Amygdala (tissue), 56 donors: ENCODE measurements at regions not wholly inside any gene's neighbourhood (a gene's known extent, or its start where the extent isn't known, plus 50 kb on each side); places are given as distances from the start of the nearest gene placed in this dataset.

Experiments used
- DNase-seq, 56 donors: peaks; one replicate each; lab custom pipeline; 2025; lab: John Stamatoyannopoulos, UW

DNA sequence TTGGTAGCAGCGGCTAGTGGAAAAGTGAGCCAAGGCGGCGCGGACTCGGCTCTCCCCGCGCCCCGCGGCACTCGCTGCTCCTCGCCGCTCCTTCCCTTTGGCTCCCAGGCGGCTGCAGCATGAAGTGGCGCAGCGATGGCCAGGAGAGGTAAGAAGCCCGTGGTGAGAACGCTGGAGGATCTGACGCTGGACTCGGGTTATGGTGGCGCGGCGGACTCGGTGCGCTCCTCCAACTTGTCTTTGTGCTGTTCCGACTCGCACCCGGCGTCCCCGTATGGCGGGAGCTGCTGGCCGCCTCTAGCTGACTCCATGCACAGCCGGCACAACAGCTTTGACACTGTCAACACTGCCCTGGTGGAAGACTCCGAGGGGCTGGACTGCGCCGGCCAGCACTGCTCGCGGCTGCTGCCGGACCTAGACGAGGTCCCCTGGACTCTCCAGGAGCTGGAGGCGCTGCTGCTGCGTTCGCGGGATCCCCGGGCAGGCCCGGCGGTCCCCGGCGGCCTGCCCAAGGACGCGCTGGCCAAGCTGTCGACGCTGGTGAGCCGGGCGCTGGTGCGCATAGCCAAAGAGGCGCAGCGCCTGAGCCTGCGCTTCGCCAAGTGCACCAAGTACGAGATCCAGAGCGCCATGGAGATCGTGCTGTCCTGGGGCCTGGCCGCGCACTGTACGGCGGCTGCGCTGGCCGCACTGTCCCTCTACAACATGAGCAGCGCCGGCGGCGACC lies 225.6 kb upstream of the CRY1 start:
- DNase-seq: peak in 2 of 56 donors; percentile 2 to 20

DNA sequence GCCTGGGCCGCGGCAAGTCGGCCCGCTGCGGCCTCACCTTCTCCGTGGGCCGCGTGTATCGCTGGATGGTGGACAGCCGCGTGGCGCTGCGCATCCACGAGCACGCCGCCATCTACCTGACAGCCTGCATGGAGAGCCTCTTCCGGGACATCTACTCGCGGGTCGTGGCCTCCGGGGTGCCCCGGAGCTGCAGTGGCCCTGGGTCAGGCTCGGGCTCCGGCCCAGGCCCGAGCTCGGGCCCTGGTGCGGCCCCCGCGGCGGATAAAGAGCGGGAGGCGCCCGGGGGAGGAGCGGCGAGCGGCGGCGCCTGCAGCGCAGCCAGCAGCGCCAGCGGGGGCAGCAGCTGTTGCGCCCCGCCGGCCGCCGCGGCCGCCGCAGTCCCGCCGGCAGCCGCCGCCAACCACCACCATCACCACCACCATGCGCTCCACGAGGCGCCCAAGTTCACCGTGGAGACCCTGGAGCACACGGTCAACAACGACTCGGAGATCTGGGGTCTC lies 226.2 kb upstream of the CRY1 start:
- DNase-seq: no peak

DNA sequence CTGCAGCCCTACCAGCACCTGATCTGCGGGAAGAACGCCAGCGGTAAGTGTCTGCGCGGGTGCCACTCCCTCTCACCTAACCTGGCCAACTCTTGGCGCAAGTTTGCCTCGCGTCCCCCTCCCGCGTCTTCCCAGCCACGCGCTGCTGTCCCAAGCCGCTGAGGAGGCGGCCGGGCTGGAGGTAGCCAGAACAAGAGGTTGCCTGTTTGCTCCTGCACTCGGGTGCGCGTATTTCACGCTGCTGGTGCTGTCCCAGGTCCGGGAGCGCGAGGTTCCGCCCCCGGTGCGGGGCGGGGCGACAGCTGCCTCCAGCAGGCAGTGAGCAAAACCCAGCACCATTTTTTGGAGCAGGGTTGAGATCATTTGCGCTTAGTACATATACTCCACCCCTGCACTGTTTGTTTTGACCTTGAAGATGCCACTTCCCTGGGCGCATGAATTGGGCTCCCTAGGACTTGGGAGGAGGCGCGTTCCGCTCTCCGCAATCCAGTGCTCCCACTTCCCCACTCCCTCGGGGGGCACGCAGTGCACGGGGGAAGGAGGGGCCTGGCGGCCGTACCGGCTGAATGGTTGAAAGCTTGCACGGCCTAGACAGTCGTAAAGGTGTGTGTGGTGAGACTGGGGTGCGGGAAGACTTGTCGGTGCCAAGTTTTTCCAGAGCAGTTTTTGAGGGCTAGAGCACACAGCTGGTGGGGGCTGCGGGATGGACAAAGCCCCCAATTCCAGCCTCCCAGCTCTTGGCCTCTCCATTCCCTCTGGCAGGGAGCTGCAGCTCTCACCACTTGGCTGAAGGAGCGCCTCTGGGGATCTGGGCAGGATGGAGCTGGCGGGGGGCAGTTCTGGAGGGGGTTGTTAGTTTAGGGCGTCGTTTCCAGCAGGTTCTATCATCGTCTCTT lies 226.9 kb upstream of the CRY1 start:
- peak in 1 of 56 donors; percentile 1 for DNase-seq

DNA sequence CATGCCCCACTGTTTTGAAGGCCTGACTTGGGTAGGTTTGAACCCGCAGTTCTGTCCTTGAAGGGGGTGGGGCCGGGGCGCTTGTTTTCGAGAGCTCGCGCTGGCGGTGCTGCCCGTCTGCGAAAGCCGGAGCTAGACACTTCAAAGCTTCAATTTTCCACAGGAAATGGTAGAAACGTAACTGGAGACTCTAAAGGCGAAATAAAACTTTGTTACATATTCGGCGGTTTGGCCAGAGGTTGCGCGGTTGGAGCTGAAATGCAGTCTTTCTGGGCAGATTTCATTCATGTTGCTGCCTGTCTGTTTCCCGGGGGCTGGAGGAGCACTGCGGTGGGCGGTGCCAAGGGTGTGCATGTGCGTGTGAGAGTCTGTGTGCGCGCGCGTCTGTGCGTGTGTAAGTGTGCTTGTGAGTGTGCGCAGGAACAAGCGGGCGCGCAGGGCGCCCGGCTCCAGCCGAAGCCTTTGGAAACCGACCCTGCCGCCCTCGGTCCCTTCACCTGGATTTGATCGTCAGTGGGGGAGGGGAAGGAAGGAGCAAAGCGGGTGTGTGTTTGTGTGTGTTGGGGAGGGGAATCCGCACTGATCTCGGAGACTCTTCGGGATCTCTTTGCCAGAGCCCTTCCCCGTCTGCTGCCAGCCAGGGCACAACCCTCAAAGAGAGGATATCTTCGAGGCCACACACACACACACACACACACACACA lies 227.7 kb upstream of the CRY1 start:
- peak in 4 of 56 donors; percentile 1 to 10 (median 6) for DNase-seq

DNA sequence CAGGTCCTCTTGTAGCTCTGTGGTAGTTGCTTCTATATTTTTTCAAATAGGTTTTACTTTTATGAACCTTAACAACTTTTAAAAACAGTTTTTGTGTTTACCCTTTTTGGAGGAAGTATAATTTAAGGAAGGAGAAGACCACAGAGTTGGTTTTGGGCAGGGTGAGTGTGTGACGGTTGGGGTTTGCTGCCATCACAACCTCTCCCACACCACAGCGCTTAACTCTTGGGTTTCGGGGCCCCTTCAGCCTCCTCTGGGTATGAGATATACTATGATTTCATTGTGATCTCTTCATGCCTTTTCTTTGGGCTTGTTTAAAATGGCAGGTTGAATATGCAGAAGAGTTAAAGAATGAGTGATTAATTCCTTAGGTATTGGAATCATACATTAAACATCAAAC lies 228.7 kb upstream of the CRY1 start:
- DNase-seq: no peak

DNA sequence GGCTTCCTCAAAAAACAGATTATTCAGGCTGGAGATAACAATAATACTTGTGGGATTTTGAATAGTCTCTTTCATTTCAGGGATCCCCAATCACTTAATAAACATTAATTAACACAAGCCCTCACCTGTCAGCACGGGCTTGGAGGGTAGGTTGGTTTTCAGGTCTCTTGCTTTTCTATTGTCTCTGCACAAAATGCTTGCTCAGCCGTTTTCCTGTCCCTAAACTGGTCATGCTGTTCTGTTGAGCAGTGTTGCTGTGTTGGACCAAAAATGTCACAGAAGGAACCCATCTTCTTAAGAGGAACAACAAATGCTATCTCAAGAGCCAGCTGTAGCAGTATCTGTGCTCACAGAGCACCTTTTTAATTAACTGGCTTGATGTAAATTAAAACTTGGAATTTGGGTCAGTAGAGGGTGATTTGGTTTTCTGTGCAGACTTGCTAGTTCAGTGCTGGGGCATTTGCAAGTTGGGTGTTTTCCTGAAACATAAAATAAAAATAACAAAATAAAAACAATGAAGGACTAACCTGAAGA lies 231.8 kb upstream of the CRY1 start:
- no peak for DNase-seq

DNA sequence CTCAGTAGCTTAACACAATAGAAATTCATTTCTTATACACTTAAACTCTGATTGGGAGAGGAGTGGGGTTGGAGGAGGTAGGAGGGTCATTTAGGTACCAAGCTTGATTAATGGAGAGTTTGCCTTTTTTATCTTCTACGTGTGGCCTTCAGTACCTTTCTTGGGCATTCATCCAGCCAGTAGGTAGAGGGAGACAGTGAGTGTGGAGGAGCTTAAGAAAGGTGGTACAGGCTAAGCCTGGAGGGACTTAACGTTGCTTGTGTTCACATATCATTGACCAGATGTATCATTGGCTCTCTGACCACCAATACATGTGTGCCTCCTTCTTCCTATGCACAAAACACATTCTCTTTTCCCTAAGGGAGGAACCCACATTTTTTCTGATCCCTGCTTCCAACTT lies 232.9 kb upstream of the CRY1 start:
- no peak for DNase-seq

DNA sequence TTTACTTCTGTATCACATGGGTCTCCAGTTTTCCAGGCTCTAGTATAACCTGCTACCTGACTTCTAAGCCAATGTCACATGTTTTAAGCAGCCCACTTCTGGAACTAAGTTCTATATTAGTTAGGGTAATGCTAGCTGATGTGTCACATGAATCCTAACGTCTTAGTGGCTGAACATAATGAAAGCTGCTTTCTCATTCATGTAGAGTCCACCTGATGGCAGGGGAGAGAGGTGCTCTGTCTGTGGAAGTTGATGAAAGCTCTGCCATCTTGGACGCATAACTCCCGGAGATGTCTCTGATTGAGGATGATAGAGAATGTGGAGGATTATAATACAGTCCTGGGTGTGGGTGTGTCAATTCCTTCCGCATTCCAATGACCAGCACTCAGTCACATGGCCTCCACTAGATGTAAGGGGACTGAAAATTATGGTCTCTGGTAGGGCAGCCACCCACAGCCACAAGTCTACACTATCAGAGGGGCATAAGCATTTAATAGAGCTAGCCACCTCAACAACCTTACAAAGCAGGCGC lies 234.4 kb upstream of the CRY1 start:
- no peak for DNase-seq

DNA sequence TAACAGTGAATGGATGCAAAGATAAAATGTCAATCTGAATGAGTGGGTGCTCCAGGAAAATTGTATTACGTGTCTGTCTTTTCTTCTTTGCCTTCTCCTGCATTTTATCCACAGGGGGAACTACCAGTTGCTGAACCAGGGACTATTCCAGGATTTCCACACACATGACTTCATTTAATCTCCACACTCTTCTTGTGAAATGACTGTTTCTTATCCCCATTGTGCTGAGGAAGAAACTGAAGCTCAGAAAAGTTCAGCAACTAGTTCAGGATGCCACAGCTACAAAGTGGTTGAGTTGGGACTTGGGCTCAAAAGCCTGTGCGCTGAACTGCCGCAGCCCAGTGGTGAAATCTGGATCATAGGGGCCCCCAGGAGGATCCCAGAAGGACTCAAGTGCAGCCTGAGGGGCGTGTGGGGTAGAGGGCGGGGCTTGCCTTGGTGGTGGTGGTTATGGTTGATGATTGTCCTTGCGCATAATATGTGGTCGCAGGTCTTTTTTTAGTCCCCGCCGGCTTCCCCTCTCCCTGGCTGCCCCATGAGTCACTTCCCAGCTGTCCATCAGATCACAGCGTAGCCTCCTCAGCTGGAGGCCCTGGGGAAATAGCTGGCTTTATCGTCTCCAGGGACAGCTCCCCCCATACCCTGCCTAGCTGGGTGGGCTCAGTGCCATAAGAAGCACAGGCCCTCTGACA lies 235.2 kb upstream of the CRY1 start:
- DNase-seq: no peak

DNA sequence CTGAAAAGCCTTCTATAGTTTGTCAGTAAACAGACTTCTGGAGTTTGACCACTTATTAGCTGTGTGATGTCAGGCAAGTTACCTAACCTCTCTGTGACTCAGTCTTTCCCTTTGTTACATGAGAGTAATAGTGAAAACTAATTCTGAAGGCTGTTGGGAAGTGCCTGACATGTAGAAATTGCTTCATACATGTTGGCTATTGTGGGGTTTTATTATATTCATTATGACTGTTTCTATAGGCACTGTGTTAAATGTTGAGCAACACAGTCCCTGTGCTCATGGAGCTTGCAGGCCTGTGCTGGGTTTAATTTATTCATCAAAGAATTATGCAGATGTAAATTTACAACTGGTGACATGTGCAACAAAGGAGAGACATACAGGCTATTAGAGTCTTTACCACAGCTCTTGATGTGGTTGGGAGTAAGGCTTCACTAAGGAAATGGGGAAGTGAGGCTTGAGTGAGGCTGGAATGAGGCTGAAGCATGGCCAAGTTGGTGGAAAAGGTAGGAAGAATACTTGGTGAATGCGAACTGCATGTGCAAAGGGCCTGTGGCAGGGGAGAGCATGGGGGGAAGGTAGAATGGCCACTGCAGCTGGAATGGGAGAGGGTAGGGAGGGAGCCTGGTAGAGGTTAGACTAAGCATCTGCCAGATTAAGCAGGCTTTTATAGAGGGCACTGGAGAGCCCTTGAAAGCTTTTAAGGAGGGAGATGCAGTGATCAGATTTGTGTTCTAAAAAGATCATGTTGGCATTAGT lies 236.4 kb upstream of the CRY1 start:
- DNase-seq: no peak

DNA sequence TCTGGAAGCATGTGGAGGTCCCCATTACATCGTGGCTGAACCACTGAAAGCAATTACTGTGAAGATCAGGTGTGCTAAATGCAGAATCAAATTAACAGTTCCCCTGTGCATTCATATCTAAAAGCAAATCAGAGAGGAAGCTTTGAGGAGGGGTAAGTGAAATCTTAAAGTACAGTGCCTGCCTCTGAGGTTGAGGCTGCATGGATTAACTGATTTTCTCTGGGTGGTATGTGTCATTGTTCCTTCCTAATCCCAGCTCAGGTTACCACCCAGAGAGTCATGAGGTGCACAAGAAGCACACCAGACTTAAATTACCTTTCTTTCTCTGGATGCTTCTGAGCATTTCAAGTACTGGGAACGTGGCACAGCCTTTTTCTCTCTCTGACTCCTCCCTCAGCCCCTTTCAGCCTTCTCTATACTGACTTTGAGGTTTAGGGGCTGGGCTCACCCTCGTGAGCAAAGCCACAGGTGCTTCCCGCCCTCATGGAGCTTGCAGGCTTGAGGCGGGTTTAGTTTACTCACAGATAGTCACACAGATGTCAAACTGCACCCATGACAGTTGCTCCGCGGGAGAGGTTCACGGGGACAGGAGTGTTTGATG lies 237.6 kb upstream of the CRY1 start:
- DNase-seq: no peak

DNA sequence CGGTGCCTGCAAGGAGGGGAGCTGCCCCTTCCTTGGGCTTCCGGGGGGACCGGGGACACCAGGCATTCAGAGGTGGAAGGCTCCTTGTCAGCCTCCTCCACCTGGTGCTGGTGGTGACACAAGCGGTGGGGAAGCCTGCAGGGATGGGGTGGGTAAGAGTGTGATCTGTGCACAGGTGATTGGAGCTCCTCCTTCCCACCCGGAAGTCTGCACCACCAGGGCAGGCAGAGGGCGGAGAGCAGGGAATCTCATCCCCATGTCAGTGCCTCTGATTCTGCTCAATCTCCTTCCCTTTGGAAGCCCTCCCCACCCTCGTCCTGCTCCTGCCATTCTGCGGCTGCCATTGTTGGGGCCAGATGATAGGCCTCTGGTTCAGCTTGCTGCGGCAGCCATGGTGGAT lies 238.1 kb upstream of the CRY1 start:
- DNase-seq: no peak

DNA sequence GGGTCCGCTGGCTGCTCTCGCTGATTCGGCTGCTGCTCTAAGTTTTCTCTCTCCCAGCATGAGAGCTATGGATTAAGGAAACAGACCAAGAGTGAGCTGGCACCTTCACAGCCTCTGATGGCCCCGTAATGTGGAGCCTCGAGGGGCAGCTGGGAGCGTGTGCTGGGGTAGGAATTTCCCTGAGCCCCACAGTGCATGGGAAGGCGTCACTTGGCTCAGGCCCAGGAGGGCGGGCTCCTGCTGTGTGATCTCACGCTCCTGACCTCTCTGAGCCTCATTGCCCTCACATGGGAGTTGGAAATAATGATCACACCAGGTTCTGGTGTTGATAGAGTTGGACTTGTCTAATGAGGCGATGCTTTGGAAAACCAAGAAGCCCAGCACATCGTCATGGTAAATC lies 238.6 kb upstream of the CRY1 start:
- no peak for DNase-seq

DNA sequence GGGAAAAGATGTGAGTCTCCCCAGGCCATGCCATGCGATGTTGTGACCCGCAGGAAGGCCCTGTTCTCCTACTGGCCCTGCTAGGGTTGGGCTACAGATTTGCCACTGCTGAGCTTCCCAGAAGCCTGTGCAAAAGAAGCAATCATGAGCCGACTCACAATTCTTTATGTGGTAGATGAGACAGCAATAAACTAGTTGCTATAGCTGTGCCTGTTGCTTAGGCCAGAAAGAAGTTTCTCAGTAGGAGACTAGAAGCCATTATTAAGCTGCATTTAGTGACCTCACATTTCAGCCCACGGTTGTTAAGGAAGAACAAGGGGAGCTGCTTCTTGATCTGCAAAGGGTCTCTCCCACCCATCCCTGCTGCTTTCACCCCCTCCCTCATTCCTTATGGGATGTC lies 239.4 kb upstream of the CRY1 start:
- DNase-seq: no peak

DNA sequence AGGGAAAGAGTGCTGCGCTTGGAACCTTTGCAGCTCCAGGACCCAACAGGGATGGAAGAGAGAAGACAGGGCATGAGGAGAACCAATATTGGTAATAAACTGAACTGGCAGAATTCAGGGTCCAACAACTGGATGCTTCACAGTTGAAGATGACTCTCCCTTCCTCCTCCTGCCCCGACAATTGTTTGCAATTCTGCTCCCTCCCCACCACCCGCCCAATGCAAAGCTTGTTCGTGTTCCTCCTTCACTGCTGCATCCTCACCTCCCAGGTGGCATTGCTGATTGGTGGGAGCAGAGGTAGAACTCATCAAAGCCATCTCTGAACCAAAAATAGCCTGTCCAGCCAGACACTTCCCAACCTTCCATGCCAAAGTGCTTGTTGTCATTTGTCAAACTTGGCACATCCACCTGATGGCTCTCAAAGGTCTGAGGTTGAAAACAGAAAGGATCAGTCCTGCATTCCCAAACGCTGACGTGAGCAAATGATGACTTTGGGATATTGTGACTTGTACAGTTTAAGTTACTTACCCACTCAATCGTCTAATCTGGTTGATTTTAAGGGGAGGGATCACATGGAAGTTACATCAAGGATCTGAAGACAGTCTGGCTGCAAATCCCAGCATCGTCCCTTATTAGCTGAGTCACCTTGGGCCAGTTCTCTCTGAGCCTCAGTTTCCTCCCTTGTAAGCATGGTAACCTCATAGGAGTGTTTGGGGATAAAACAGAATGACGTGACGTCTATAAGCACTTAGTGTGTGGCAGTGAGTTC lies 242.6 kb upstream of the CRY1 start:
- DNase-seq: no peak

DNA sequence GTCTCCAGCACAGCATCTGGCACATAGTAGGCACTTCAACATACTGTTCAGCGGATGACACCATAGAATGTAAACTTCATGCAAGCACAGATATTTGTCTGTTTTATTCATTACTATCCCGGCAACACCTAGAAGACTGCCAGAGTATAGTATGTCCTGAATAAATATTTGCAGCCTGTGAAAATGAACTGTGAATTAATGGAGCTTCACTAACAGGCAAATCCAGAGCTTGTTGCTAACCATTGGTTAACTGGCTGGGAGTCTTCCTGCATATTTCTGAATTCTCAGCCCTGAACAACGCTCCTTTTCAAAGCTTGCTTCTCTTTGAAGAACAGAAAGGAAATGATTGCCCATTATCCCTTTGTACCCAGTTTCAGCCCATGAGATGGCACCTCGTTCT lies 243.3 kb upstream of the CRY1 start:
- no peak for DNase-seq

DNA sequence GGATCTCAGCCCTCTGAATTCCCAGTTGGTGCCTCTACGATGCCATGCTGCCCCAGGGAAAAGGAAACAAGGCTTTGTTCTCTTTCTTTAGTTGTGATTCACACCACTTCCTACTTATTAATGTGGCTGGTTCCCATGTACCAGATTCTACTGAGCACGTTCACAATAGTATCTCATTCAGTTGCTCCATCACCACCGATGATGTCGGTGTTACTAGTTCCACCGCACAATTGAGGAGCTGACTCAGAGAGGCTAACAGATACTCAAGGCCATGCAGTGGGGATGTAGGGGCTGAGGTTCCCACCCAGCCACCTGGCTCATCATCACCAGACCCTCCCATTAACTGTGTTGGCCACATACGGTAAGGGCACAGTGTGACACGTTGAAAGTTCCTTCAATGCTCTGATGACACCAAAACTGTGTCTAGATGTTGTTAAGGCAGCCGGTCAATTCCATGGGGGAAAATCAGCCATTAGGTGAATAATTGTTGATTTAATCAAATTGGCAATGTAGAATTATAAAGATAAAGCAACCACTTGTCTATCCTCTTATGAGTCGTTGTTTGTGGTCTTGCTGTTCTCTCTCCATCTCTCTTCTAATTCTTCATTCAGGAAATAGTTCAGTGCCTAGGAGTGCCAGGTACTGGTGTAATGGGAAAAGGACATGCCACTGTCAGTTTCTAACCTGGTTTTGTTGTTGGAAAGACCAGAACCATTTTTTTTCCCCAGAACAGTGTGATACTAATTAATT lies 244.2 kb upstream of the CRY1 start:
- no peak for DNase-seq
